Neural cell (in vitro differentiated cells): ENCODE measurements at regions not wholly inside any gene's neighbourhood (a gene's known extent, or its start where the extent isn't known, plus 50 kb on each side); places are given as distances from the start of the nearest gene placed in this dataset.

Experiments
- H2AFZ ChIP-seq: fragments of 200-600, 300-800 bp; sonication (generic), shearing (Covaris generic); 2 replicates; pipeline ENCODE4 v1.6.0; 2014; ENCODE audit warnings: low read depth, mild to moderate bottlenecking, antibody characterized with exemption, low read length, moderate library complexity
- H3F3A ChIP-seq: fragments of 200-600 bp; shearing (Covaris generic); 2 replicates; pipeline ENCODE4 v1.6.1; 2016; ENCODE audit warnings: mild to moderate bottlenecking, moderate library complexity, mixed read lengths, antibody characterized with exemption, low read length; ENCODE audit not compliant: insufficient read depth, poor library complexity, severe bottlenecking
- H3K27ac ChIP-seq: fragments of 200-600, 300-800 bp; sonication (generic), shearing (Covaris generic); 2 replicates; pipeline ENCODE4 v1.5.1; 2014; ENCODE audit warnings: mild to moderate bottlenecking, low read length, moderate library complexity
- H3K27me3 ChIP-seq: fragments of 300-800, 200-600 bp; sonication (generic), shearing (Covaris generic); 2 replicates; pipeline ENCODE4 v1.6.0; 2014; ENCODE audit warnings: mild to moderate bottlenecking, low read depth, low read length, moderate library complexity; ENCODE audit not compliant: insufficient read depth
- H3K36me3 ChIP-seq: fragments of 300-800, 200-600 bp; sonication (generic), shearing (Covaris generic); 2 replicates; pipeline ENCODE4 v1.5.1; 2014; ENCODE audit warnings: mild to moderate bottlenecking, antibody characterized with exemption, low read length, moderate library complexity; ENCODE audit not compliant: insufficient read depth
- H3K4me2 ChIP-seq: fragments of 300-800, 200-600 bp; sonication (generic), shearing (Covaris generic); 2 replicates; pipeline ENCODE4 v1.6.0; 2014; ENCODE audit warnings: mild to moderate bottlenecking, low read length
- H3K4me3 ChIP-seq: fragments of 300-800, 200-600 bp; sonication (generic), shearing (Covaris generic); 2 replicates; pipeline ENCODE4 v1.5.1; 2014; ENCODE audit warnings: mild to moderate bottlenecking, low read length, moderate library complexity
- H3K79me2 ChIP-seq: fragments of 200-600 bp; shearing (Covaris generic); replicated peaks from 2 replicates; pipeline ENCODE4 v1.6.0; 2014; ENCODE audit warnings: mild to moderate bottlenecking, low read length, moderate library complexity; ENCODE audit not compliant: insufficient read depth
- H3K9ac ChIP-seq: fragments of 300-800, 200-600 bp; sonication (generic), shearing (Covaris generic); 2 replicates; pipeline ENCODE4 v1.6.1; 2016; ENCODE audit warnings: mild to moderate bottlenecking, low read length, mixed read lengths
- H3K9me2 ChIP-seq: fragments of 200-600 bp; shearing (Covaris generic); 2 replicates; pipeline ENCODE4 v1.6.1; 2016; ENCODE audit warnings: mild to moderate bottlenecking, low read length, mixed read lengths; ENCODE audit not compliant: insufficient read depth
- H3K9me3 ChIP-seq: fragments of 200-600, 300-800 bp; sonication (generic), shearing (Covaris generic); 2 replicates; pipeline ENCODE4 v1.6.1; 2016; ENCODE audit warnings: mild to moderate bottlenecking, mixed run types, low read length, moderate library complexity, mixed read lengths
- H4K20me1 ChIP-seq: fragments of 200-600 bp; shearing (Covaris generic); 2 replicates; pipeline ENCODE4 v1.6.1; 2016; ENCODE audit warnings: mild to moderate bottlenecking, mixed run types; ENCODE audit not compliant: insufficient read depth
- EP300 ChIP-seq: fragments of 450-650 bp; conservative IDR thresholded peaks from 2 replicates; pipeline ENCODE4 v1.6.1; 2014; ENCODE audit warnings: antibody characterized with exemption, mild to moderate bottlenecking, moderate library complexity; ENCODE audit not compliant: poor library complexity, severe bottlenecking
- EZH2 ChIP-seq: fragments of 200-600, 300-800 bp; shearing (Covaris generic), sonication (generic); IDR thresholded peaks from 2 replicates; pipeline ENCODE4 v1.6.1; 2014; ENCODE audit warnings: antibody characterized with exemption, low read length, borderline replicate concordance, mild to moderate bottlenecking; ENCODE audit not compliant: insufficient read depth, poor library complexity, severe bottlenecking
- MXI1 ChIP-seq: fragments of 450-650 bp; conservative IDR thresholded peaks from 2 replicates; pipeline ENCODE4 v1.6.1; 2014; ENCODE audit warnings: antibody characterized with exemption, mild to moderate bottlenecking; ENCODE audit not compliant: poor library complexity, severe bottlenecking
- POLR2AphosphoS5 ChIP-seq: IDR thresholded peaks from 2 replicates; pipeline ENCODE4 v1.6.1; 2012
- RAD21 ChIP-seq: fragments of 450-650 bp; conservative IDR thresholded peaks from 2 replicates; pipeline ENCODE4 v1.6.1; 2014; ENCODE audit warnings: antibody characterized with exemption, mild to moderate bottlenecking, moderate library complexity
- SMC3 ChIP-seq: fragments of 450-650 bp; conservative IDR thresholded peaks from 2 replicates; pipeline ENCODE4 v1.6.1; 2014; ENCODE audit warnings: antibody characterized with exemption, mild to moderate bottlenecking, moderate library complexity; ENCODE audit not compliant: poor library complexity
- TAF1 ChIP-seq: IDR thresholded peaks from 2 replicates; pipeline ENCODE4 v1.6.1; 2012; ENCODE audit warnings: low read depth
- TF ChIP-seq, protein P1 (sequence below): IDR thresholded peaks from 2 replicates; pipeline ENCODE4 v1.6.1; 2012; ENCODE audit warnings: borderline replicate concordance
- TF ChIP-seq, protein P2 (sequence below): fragments of 450-650 bp; IDR thresholded peaks from 2 replicates; pipeline ENCODE4 v1.5.1; 2014; ENCODE audit warnings: antibody characterized with exemption, mild to moderate bottlenecking, moderate library complexity; ENCODE audit not compliant: poor library complexity, severe bottlenecking

DNA sequence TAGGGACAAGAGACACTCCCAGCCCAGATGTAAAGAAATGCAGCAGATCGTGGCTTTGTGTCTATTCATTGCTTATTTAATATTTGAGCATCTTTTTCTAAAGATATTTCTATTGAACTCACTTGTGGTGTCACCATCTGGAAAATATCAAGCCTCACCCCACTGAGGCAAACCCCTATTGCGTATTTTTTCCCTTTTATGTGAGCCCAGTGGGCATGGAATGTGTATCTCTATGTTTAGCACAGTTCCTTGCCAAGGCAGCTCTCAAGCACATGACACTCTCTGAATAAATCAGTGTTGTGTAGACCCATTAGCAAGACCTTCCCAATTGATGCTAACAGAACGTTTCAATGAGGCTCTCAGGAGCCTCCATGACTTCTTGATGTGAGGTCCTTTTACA is 81.6 kb downstream of the TMEM174 start:
- TF ChIP-seq EP300 (no peak), EZH2 (no peak), TAF1 (no peak)
- no peaks in the 10 kb centered on the region for H3K27me3 ChIP-seq

DNA sequence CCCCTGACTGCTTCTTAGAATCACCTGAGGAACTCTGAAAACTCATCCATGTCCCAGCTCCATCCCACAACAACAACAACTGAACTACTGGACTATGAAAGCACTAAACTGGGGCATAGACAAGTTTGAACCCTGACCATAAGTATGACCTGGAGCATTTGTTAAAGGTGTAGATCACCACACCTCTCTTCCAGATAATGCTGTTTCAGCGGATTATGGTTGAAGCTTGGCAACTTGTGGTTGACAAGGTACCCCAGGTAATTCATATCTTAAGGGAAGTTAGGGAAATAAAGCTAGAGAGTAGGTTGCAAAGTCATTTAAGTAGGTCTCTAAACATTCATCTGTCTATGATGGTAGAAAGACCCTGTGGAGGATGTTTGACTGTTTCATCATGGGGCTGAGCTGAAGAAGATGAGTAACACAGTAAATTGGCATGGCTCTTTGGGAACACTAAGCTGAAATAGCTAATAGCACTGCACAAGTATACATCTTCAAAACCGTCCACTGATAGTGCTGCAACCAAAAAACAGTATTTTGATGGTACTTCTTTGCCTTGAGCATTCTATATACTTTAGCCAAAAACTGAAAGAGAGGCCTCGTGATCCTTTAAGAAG is 80.2 kb downstream of the TMEM174 start:
- TF ChIP-seq EZH2 (no peak), POLR2AphosphoS5 (no peak), TAF1 (no peak), MXI1 (no peak), RAD21 (no peak), EP300 (no peak), SMC3 (no peak)
- TF ChIP-seq, protein P1, sequence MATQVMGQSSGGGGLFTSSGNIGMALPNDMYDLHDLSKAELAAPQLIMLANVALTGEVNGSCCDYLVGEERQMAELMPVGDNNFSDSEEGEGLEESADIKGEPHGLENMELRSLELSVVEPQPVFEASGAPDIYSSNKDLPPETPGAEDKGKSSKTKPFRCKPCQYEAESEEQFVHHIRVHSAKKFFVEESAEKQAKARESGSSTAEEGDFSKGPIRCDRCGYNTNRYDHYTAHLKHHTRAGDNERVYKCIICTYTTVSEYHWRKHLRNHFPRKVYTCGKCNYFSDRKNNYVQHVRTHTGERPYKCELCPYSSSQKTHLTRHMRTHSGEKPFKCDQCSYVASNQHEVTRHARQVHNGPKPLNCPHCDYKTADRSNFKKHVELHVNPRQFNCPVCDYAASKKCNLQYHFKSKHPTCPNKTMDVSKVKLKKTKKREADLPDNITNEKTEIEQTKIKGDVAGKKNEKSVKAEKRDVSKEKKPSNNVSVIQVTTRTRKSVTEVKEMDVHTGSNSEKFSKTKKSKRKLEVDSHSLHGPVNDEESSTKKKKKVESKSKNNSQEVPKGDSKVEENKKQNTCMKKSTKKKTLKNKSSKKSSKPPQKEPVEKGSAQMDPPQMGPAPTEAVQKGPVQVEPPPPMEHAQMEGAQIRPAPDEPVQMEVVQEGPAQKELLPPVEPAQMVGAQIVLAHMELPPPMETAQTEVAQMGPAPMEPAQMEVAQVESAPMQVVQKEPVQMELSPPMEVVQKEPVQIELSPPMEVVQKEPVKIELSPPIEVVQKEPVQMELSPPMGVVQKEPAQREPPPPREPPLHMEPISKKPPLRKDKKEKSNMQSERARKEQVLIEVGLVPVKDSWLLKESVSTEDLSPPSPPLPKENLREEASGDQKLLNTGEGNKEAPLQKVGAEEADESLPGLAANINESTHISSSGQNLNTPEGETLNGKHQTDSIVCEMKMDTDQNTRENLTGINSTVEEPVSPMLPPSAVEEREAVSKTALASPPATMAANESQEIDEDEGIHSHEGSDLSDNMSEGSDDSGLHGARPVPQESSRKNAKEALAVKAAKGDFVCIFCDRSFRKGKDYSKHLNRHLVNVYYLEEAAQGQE = no peak
- TF ChIP-seq, protein P2, sequence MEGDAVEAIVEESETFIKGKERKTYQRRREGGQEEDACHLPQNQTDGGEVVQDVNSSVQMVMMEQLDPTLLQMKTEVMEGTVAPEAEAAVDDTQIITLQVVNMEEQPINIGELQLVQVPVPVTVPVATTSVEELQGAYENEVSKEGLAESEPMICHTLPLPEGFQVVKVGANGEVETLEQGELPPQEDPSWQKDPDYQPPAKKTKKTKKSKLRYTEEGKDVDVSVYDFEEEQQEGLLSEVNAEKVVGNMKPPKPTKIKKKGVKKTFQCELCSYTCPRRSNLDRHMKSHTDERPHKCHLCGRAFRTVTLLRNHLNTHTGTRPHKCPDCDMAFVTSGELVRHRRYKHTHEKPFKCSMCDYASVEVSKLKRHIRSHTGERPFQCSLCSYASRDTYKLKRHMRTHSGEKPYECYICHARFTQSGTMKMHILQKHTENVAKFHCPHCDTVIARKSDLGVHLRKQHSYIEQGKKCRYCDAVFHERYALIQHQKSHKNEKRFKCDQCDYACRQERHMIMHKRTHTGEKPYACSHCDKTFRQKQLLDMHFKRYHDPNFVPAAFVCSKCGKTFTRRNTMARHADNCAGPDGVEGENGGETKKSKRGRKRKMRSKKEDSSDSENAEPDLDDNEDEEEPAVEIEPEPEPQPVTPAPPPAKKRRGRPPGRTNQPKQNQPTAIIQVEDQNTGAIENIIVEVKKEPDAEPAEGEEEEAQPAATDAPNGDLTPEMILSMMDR = no peak
- no peaks in the 10 kb centered on the region for H3K9me3 ChIP-seq
- no peaks in the 10 kb centered on the region for H3K9me2 ChIP-seq
- no peaks in the 10 kb centered on the region for H3F3A ChIP-seq
- no peak overlapping the region for H3K4me2 ChIP-seq
- H4K20me1 ChIP-seq = no peaks in the 10 kb centered on the region
- H3K4me3 ChIP-seq = no peak overlapping the region
- H3K9ac ChIP-seq = no peak overlapping the region
- no peaks in the 10 kb centered on the region for H3K36me3 ChIP-seq
- H3K27ac ChIP-seq = no peak overlapping the region
- no peaks in the 10 kb centered on the region for H3K79me2 ChIP-seq
- H2AFZ ChIP-seq = no peak overlapping the region
- no peaks in the 10 kb centered on the region for H3K27me3 ChIP-seq

More for the DNA sequence above, 81.6 kb downstream of the TMEM174 start:
- no peaks in the 10 kb centered on the region for H3K79me2 ChIP-seq
- no peak overlapping the region for H3K4me3 ChIP-seq
- H3K9me2 ChIP-seq = no peaks in the 10 kb centered on the region
- no peaks in the 10 kb centered on the region for H3K36me3 ChIP-seq
- H3K4me2 ChIP-seq = no peak overlapping the region
- no peaks in the 10 kb centered on the region for H4K20me1 ChIP-seq
- H3K9ac ChIP-seq = no peak overlapping the region
- no peak overlapping the region for H2AFZ ChIP-seq
- no peaks in the 10 kb centered on the region for H3F3A ChIP-seq
- H3K27ac ChIP-seq = no peak overlapping the region
- H3K9me3 ChIP-seq = no peaks in the 10 kb centered on the region
